ENCODE measurements at regions not wholly inside any gene's neighbourhood (a gene's known extent, or its start where the extent isn't known, plus 50 kb on each side); places are given as distances from the start of the nearest gene placed in this dataset.

GRCh38 chr10:117861329-117861728 lies 185.4 kb downstream of the RAB11FIP2 start:
- no peak for TF ChIP-seq CTCF (IDR thresholded peaks at IDR 0.05; ENCODE audit: low read depth, low read length, missing control alignments)
- no peak for DNase-seq
- Histone ChIP-seq H3K27ac (no peak overlapping the region), H3K27me3 (replicated peaks) (no peaks in the 10 kb centered on the region), H3K4me3 (ENCODE audit: low read depth, low read length) (no peak overlapping the region), H3K36me3 (replicated peaks) (no peaks in the 10 kb centered on the region)
- in situ Hi-C loops (cut with HindIII; ENCODE audit: low pct_ligation_motif_present, low sequenced_read_pairs), result no loop called here

DNA sequence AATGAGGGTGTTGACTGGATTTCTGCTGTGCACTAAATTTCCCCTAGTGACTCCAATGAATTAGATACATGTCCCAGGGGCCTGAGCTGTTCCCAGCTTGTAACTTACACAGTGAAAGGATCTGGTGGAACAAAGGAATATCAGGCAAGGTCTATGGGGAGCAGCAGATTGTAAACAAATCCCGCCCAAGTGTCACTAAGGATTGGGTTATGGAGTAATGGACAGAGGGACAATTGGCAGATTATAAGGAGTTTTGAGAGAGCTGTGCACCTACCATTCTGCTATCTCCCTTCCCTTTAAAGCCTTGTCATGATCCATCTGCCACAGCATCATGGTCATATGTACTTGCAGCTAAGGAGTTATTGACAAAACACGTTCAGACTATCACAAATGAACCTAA lies 183.0 kb downstream of the RAB11FIP2 start:
- Histone ChIP-seq H3K27ac (no peak overlapping the region), H3K4me3 (ENCODE audit: low read depth, low read length) (no peak overlapping the region), H3K27me3 (replicated peaks) (no peaks in the 10 kb centered on the region), H3K36me3 (replicated peaks) (no peaks in the 10 kb centered on the region)
- TF ChIP-seq CTCF (IDR thresholded peaks at IDR 0.05; ENCODE audit: low read depth, low read length, missing control alignments), result no peak
- no peak for DNase-seq
- in situ Hi-C loops (cut with HindIII; ENCODE audit: low pct_ligation_motif_present, low sequenced_read_pairs), result no loop called here

DNA sequence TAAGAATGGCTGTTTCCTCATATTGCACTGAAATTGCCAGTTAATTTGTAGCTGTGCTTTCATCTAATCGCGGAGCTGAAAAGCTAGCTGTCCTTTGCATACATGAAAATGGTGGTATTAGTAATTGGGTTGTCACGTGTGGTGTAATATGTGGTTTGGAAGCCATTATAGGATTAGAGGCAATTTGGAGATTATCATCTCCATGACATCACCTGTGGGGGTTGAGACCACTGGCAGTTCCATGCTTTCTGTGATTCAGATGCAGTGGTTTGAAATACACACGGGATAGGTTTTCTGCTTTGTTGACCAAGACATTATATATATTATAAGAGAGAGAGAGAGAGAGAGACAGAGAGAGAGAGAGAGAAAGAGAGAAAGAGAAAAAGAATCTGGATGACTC lies 180.8 kb downstream of the RAB11FIP2 start:
- no peak for DNase-seq
- in situ Hi-C loops (cut with HindIII; ENCODE audit: low pct_ligation_motif_present, low sequenced_read_pairs), result no loop called here
- no peak overlapping the region for H3K27ac ChIP-seq
- H3K27me3 ChIP-seq (replicated peaks), result no peaks in the 10 kb centered on the region
- no peak overlapping the region for H3K4me3 ChIP-seq (ENCODE audit: low read depth, low read length)
- H3K36me3 ChIP-seq (replicated peaks), result no peaks in the 10 kb centered on the region
- TF ChIP-seq CTCF (IDR thresholded peaks at IDR 0.05; ENCODE audit: low read depth, low read length, missing control alignments), result no peak

DNA sequence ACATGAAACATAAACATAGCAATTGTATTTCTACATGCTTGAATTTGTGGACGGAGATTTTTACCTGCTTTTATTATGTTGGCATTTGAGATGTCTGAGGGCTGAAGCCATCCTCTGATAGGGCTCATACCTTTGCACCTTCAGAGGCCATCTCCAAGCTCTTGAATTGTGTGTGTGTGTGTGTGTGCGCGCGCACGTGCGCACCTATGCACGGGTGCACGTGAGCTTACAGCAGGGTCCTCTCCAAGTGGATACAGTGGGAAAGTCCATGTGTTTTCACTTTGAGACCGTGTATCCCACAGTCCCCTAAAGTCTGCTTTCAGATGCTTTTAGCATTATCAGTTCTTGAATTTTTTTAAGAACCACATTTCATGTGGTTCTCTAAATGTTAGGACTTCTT lies 178.6 kb downstream of the RAB11FIP2 start:
- no peaks in the 10 kb centered on the region for H3K36me3 ChIP-seq (replicated peaks)
- H3K27me3 ChIP-seq (replicated peaks), result no peaks in the 10 kb centered on the region
- H3K4me3 ChIP-seq (ENCODE audit: low read depth, low read length), result no peak overlapping the region
- TF ChIP-seq CTCF (IDR thresholded peaks at IDR 0.05; ENCODE audit: low read depth, low read length, missing control alignments), result no peak
- no peak overlapping the region for H3K27ac ChIP-seq
- no peak for DNase-seq
- in situ Hi-C loops (cut with HindIII; ENCODE audit: low pct_ligation_motif_present, low sequenced_read_pairs), result no loop called here

- in situ Hi-C loops (cut with HindIII; ENCODE audit: low pct_ligation_motif_present, low sequenced_read_pairs), result no loop called here
- no peak overlapping the region for H3K27ac ChIP-seq
- no peak for DNase-seq
- H3K27me3 ChIP-seq (replicated peaks), result no peaks in the 10 kb centered on the region
- H3K4me3 ChIP-seq (ENCODE audit: low read depth, low read length), result no peak overlapping the region
- H3K36me3 ChIP-seq (replicated peaks), result no peaks in the 10 kb centered on the region
- no peak for TF ChIP-seq CTCF (IDR thresholded peaks at IDR 0.05; ENCODE audit: low read depth, low read length, missing control alignments)
These were observed 170.9 kb downstream of the RAB11FIP2 start for GRCh38 chr10:117875793-117876192.

GRCh38 chr10:117876210-117876609 lies 170.5 kb downstream of the RAB11FIP2 start:
- Histone ChIP-seq H3K36me3 (replicated peaks) (no peaks in the 10 kb centered on the region), H3K27me3 (replicated peaks) (no peaks in the 10 kb centered on the region), H3K4me3 (ENCODE audit: low read depth, low read length) (no peak overlapping the region), H3K27ac (no peak overlapping the region)
- no peak for TF ChIP-seq CTCF (IDR thresholded peaks at IDR 0.05; ENCODE audit: low read depth, low read length, missing control alignments)
- no peak for DNase-seq
- in situ Hi-C loops (cut with HindIII; ENCODE audit: low pct_ligation_motif_present, low sequenced_read_pairs), result no loop called here

Data from brain microvascular endothelial cell (primary cell).